GM13976 (cell line): ENCODE measurements at regions not wholly inside any gene's neighbourhood (a gene's known extent, or its start where the extent isn't known, plus 50 kb on each side); places are given as distances from the start of the nearest gene placed in this dataset.

ENCODE experiments used
- DNase-seq: peaks from one replicate; pipeline ENCODE4 v3.0.0; 2012; ENCODE audit warnings: low spot score
- in situ Hi-C: fragments of 300-500 bp; cut with MboI; formaldehyde crosslinking; loops from one replicate; pipeline ENCODE4 v1.12.0; 2022; ENCODE audit warnings: low sequenced_read_pairs, mixed read lengths, inconsistent platforms; ENCODE audit not compliant: unreplicated experiment
- TF ChIP-seq, protein P1 (sequence below): IDR thresholded peaks from 2 replicates; pipeline ENCODE4 v1.5.1; 2012; ENCODE audit warnings: borderline replicate concordance, mild to moderate bottlenecking; ENCODE audit not compliant: insufficient read depth; ENCODE audit errors: extremely low read depth, missing control alignments, control extremely low read depth

DNA sequence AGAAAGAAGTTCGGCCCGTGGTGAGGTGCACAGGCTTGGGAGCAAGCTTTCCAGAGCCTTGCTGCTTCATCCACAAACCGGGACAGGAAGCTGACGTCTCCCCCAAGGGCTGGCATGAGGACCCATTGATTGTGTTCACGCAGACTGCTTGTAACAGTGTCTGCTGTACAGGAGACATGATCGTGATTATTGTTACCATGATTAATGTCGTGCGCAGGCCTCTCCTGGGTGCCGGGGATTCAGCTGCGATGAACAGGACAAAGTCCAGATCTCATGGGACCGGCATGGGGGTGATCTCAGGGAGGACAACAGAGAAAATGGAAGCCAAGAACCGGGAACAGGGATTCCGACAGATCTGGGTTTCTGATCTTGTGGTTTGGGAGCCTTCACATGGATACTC lies 219.9 kb downstream of the BRD1 start:
- in situ Hi-C loops = no loop called here

DNA sequence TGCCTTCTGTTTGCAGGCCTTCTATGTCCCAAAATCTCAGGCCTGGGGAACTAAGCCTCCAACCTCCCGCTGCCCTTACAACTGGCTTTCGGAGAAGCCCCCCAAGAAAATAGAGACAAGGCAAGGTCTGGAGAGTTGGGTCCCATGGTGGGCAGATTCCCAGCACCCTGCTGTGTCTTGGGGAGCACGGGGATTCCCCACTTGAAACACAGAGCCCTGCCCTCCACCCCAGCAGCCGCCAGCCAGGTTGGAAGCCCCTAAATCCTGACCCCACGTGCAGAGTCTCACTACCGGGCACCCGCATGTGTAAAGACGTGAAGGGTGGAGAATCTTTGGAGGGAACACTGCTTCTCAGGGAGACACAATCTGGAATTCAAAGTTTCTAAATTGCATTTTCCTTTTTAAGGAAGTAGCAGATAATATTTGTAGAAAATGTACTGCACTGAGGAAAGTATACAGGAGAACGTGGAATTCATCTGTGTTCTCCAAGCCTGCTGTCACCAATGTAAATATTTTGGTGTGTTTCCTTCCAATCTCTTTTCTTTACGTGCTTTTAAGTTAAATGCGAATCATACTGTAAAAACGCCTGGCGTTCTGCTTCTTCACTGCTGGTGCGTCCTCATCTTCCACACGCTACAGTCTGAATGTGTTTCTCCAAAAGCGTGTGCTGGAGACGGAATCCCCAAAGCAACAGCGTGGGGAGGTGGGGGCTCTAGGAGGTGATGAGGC lies 220.9 kb downstream of the BRD1 start:
- TF ChIP-seq, protein P1, sequence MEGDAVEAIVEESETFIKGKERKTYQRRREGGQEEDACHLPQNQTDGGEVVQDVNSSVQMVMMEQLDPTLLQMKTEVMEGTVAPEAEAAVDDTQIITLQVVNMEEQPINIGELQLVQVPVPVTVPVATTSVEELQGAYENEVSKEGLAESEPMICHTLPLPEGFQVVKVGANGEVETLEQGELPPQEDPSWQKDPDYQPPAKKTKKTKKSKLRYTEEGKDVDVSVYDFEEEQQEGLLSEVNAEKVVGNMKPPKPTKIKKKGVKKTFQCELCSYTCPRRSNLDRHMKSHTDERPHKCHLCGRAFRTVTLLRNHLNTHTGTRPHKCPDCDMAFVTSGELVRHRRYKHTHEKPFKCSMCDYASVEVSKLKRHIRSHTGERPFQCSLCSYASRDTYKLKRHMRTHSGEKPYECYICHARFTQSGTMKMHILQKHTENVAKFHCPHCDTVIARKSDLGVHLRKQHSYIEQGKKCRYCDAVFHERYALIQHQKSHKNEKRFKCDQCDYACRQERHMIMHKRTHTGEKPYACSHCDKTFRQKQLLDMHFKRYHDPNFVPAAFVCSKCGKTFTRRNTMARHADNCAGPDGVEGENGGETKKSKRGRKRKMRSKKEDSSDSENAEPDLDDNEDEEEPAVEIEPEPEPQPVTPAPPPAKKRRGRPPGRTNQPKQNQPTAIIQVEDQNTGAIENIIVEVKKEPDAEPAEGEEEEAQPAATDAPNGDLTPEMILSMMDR = no peak
- no peak for DNase-seq
- in situ Hi-C loops = no loop called here

More for the DNA sequence above, 219.9 kb downstream of the BRD1 start:
- DNase-seq = no peak
- TF ChIP-seq, protein P1 = no peak

DNA sequence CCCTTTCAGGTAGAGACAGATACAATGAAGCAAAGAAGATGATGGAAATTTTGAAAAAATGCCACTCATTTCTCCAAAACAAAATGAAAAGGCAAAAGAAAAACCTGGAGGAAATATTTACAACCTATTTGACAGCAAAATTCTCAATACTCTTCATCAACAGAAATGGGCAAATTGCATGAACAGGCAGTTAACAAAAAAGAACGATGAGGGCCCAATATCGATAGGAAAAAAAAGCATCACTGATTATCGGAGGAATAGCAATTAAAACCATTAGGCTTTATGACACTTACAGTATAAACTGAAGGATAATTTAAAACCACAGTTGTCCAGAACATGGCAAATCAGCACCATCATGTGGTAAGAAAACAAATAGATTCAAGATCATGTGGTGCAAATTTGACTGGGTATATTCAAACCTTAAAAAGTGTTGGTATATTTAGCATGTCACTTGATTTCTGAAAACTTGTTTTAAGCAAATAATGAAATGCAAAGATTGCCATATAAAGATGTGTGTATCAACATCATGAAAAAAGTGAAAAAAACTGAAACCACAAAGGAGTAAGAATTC lies 222.9 kb downstream of the BRD1 start:
- no peak for DNase-seq
- in situ Hi-C loops = no loop called here
- TF ChIP-seq, protein P1 = no peak

DNA sequence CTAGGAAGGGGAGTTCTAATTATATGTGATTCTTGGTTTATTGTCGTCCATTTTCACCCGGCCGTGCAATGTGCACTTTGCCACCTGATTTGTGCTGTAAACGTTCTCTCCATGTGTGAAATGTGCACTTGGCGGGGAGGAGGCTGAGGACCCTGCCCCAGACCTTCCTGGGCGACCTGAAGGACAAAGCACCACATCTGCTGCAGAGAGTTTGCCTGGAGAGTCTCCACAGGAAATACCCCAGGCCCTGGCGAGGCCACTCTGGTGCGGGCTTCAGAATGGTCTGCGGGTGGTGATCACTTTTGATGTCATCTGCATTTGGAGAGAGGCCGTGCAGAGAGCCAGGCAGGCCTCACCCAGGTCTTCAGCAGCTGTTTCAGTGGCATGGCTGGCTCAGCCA lies 224.7 kb downstream of the BRD1 start:
- TF ChIP-seq, protein P1 = no peak
- in situ Hi-C loops = no loop called here
- no peak for DNase-seq

DNA sequence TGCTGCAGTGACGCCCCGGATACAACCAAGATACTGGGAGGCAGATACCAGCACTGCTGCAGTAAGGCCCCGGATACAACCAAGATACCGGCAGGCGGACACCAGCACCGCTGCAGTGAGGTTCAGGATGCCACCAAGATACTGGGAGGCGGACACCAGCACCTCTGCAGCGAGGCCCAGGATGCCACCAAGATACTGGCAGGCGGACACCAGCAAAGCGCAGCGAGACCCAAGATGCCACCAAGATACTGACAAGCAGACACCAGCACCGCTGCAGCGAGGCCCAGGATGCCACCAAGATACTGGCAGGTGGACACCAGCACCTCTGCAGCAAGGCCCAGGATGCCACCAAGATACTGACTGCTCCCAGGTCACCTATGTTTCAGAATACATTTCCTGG lies 225.2 kb downstream of the BRD1 start:
- in situ Hi-C loops = no loop called here
- TF ChIP-seq, protein P1 = no peak

DNA sequence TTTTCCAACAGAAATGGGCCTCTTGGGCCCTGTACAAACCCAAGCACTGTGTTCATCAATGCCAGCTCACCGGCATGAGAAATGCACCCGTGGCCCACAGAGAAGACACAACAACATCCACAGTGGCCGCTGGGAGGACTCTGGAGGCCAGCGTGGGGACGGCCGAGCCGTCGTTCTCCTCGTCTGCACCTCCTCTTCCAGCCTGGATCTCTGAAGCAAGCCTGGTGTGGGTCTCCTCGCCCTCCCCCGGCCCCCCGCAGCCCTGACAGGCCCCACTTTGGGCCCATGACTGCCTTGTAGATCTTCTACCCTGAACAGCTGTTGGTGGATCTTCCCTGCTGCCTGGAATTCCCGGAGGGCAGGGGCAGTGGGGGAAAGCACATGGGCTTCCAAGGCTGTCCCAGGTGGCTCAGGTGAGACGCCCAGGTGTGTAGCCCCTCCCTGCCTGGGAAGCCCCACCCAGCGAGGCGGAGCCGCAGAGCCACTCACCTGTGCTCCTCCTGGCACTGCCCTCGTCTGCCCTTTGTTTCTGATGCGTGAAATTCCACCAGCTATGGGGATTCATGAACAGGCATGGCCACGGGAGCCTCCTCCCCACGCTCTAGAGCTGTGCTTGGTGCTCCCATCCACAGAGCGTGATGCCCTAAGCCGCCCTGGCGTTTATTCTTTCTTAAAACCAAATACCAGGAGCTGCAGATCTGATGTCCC lies 225.9 kb downstream of the BRD1 start:
- no peak for DNase-seq
- in situ Hi-C loops = no loop called here
- TF ChIP-seq, protein P1 = no peak

More for the DNA sequence above, 225.2 kb downstream of the BRD1 start:
- DNase-seq = no peak
